Fibroblast of mammary gland (primary cell): ENCODE measurements at regions not wholly inside any gene's neighbourhood (a gene's known extent, or its start where the extent isn't known, plus 50 kb on each side); places are given as distances from the start of the nearest gene placed in this dataset.
"Not testable (repeated sequence)": the region's sequence is repeated elsewhere in the genome, so short reads cannot be mapped to it uniquely, and the experiment has no call there.

Experiments used
- DNase-seq: peaks from one replicate; pipeline ENCODE4 v3.0.0-alpha.2; 2010; ENCODE audit warnings: low read depth
- H3K4me3 ChIP-seq: 2 replicates; pipeline ENCODE4 v1.5.1; 2011; ENCODE audit warnings: low read depth, mild to moderate bottlenecking, low read length, moderate library complexity; ENCODE audit not compliant: control insufficient read depth
- TF ChIP-seq, protein P1 (sequence below): conservative IDR thresholded peaks from 2 replicates; pipeline ENCODE4 v1.5.1; 2011; ENCODE audit warnings: low read depth, low read length, inconsistent platforms; ENCODE audit not compliant: control insufficient read depth, insufficient read depth

DNA sequence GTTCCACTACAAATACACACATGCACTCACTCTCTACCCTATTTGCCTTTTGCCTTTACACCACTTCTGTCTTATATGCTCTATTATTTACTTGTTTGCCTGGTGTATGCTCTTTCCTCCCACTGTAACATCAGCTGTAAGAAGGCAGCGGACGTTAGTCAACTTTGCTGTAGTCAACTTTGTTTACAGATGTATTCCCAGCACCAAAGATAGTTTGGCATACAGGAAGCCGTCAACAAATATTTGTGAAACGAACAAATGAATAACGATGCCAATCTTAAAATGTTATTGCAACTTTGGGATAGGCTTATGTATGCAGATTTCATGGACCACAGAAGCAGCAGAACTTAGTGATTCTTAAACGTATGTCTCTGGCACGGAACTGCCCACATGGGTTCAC lies 138.3 kb upstream of the GALNT2 start:
- no peak overlapping the region for H3K4me3 ChIP-seq
- TF ChIP-seq, protein P1, sequence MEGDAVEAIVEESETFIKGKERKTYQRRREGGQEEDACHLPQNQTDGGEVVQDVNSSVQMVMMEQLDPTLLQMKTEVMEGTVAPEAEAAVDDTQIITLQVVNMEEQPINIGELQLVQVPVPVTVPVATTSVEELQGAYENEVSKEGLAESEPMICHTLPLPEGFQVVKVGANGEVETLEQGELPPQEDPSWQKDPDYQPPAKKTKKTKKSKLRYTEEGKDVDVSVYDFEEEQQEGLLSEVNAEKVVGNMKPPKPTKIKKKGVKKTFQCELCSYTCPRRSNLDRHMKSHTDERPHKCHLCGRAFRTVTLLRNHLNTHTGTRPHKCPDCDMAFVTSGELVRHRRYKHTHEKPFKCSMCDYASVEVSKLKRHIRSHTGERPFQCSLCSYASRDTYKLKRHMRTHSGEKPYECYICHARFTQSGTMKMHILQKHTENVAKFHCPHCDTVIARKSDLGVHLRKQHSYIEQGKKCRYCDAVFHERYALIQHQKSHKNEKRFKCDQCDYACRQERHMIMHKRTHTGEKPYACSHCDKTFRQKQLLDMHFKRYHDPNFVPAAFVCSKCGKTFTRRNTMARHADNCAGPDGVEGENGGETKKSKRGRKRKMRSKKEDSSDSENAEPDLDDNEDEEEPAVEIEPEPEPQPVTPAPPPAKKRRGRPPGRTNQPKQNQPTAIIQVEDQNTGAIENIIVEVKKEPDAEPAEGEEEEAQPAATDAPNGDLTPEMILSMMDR, result no peak
- DNase-seq, result no peak

DNA sequence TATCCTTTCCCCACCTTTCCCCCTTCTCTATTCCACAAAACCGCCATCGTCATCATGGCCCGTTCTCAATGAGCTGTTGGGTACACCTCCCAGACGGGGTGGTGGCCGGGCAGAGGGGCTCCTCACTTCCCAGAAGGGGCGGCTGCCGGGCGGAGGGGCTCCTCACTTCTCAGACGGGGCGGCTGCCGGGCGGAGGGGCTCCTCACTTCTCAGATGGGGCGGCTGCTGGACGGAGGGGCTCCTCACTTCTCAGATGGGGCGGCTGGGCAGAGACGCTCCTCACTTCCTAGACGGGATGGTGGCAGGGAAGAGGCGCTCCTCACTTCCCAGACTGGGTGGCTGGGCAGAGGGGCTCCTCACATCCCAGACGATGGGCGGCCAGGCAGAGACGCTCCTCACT lies 135.3 kb upstream of the GALNT2 start:
- DNase-seq, H3K4me3 ChIP-seq: not testable (repeated sequence)

DNA sequence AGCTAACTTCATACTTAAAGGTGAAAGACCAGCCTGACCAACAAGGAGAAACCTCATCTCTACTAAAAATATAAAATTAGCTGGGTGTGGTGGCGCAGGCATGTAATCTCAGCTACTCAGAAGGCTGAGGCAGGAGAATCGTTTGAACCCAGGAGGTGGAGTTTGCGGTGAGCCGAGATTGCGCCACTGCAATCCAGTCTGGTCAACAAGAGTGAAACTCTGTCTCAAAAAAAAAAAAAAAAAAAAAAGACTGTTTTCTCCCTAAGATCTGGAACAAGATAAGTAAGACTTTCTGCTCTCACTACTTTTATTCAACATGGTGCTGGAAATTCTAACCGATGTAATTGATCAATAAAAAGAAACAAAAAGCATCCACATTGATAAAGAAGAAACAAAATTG lies 131.9 kb upstream of the GALNT2 start:
- H3K4me3 ChIP-seq, DNase-seq: not testable (repeated sequence)

DNA sequence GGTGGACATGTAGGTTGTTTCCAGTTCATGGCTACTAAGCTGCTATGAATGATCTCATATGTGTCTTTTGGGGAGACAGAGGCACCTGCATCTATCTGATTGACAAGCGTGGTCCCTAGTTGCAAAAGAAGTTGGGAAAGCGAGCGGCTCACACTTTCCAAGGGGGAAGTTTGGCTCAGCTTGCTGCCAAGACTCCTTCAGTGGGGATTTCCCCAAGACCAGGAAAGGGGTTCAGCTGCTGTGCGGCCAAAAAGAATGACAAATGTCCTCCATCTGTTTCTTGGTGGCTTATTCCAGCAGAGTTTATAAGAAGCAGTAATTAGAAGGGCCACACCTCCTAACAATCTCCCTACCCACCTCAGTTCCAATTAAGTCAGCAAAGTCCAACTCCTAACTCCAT lies 128.5 kb upstream of the GALNT2 start:
- no peak overlapping the region for H3K4me3 ChIP-seq
- no peak for DNase-seq
- TF ChIP-seq, protein P1, result no peak

DNA sequence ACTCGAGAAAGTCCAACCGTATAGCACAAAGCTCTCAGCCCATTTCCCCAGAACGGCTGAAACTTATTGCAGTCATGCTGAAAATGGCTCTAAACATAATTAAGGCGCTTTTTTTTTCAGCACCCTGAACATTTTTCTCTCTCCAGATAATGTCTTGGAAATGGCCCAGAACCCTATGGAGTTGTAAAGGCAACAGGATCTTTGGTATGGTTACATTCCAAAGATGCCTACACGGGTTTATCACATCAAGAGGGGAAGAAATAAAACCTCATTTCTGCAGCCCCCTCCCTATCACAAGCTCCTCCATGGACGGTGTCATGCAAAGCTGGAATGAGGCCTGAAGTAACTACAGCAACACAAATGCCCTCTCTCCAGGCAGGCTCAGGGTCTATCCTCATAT lies 126.4 kb upstream of the GALNT2 start:
- H3K4me3 ChIP-seq, result no peak overlapping the region
- DNase-seq, result no peak
- TF ChIP-seq, protein P1, result no peak

DNA sequence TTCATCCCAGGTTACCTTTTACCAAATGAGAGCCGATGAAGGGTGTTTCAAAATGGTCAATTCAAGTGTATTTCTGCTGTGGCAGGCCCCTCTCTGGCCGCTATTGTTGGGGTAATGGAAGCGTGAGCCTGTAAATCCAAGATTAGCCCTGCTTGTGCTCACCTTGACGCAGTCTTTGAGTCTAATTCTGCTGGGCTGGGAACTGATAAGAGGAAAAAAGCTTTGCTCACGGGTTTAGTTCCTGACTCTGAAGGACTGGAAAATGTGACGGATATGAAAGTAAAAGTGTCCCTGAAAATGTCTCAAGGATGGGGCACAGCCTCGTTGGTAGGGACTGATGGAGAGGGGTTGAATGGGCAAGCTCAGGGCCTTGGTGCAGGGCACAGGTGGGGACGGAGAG lies 125.9 kb upstream of the GALNT2 start:
- DNase-seq, result no peak
- H3K4me3 ChIP-seq, result no peak overlapping the region
- TF ChIP-seq, protein P1, result no peak

DNA sequence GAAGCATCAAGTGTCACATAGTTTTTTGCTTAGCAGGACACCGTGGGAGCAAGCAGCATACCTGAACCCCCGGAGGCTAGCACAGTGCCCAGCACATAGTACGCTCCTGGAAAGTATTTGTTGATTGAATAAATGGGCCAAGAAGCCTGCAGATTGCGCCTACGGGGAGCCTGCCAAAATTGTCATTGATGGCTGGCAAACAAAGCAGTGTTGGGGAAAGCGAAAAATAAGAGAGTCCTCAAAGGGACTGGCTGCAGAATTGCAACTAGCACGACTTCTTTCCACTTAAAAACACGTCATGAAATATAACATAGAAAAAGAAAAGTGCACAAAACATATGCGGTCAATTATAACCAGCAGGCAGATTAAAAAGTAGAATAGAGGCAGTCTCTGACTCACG lies 125.2 kb upstream of the GALNT2 start:
- H3K4me3 ChIP-seq, result no peak overlapping the region
- TF ChIP-seq, protein P1, result no peak
- peak; percentile 5 for DNase-seq

DNA sequence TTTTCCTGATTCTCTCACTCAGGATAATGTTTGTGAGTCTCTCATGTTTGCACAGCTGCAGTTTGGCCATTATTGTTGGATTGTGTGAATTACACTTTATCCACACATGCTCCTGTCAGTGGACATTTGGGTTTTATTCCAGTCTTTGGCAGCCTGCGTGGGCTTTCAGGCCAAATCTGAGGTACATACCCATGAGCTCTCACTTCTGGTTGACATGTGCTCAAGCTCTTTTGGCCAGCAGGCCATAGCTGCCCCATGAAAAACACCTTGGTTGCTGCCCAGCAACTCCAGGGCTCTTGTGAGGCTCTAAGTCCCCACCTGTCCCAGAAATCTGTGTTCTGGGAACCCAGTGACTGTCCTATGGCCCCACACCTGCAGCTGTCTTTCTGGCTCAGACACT lies 124.5 kb upstream of the GALNT2 start:
- TF ChIP-seq, protein P1, result no peak
- DNase-seq, result no peak
- H3K4me3 ChIP-seq, result no peak overlapping the region
